VCaP (cell line): ENCODE measurements at regions not wholly inside any gene's neighbourhood (a gene's known extent, or its start where the extent isn't known, plus 50 kb on each side); places are given as distances from the start of the nearest gene placed in this dataset.
"Not testable (repeated sequence)": the region's sequence is repeated elsewhere in the genome, so short reads cannot be mapped to it uniquely, and the experiment has no call there.

Source experiments
- H3K27ac ChIP-seq: fragments of 450-650 bp; 2 replicates; pipeline ENCODE4 v1.5.1; 2017
- TF ChIP-seq, protein P1 (sequence below): fragments of 450-650 bp; conservative IDR thresholded peaks from 2 replicates; pipeline ENCODE4 v1.5.1; 2017; ENCODE audit warnings: mild to moderate bottlenecking, moderate library complexity

DNA sequence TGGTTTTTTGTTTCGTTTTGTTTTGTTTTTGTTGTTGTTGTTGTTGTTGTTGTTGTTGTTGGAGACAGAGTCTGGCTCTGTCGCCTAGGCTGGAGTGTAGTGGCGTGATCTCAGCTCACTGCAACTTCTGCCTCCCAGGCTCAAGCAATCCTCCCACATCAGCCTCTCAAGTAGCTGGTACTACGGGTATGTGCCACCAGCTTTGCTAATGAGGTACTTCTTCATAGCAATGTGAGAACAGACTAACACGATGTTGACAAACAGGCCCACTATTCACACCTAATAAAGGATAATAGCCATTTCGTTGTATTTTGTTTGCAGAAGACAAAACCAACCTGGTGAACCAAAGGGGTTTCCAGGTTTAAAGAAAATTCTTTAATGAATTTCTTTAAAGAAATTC lies 130.9 kb downstream of the DIRAS2 start:
- TF ChIP-seq, protein P1, sequence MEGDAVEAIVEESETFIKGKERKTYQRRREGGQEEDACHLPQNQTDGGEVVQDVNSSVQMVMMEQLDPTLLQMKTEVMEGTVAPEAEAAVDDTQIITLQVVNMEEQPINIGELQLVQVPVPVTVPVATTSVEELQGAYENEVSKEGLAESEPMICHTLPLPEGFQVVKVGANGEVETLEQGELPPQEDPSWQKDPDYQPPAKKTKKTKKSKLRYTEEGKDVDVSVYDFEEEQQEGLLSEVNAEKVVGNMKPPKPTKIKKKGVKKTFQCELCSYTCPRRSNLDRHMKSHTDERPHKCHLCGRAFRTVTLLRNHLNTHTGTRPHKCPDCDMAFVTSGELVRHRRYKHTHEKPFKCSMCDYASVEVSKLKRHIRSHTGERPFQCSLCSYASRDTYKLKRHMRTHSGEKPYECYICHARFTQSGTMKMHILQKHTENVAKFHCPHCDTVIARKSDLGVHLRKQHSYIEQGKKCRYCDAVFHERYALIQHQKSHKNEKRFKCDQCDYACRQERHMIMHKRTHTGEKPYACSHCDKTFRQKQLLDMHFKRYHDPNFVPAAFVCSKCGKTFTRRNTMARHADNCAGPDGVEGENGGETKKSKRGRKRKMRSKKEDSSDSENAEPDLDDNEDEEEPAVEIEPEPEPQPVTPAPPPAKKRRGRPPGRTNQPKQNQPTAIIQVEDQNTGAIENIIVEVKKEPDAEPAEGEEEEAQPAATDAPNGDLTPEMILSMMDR: no peak
- H3K27ac ChIP-seq: no peak overlapping the region

DNA sequence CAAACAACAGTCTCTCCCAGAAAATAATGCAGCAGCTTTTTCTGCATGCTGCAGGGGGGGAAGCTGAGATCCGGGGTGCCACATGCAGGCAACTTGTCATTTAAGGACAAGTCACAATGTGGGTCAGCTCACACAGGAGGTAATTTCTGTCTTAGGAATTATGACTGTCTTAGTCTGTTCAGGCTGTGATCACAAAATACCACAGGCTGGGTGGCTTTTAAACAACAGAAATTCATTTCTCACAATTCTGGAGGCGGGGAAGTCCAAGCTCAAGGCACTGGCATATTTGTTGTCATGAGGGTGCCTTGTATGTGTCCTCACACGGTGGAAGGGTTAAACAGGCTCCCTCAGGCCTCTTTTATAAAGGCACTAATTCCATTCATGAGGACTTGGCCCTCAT lies 127.7 kb downstream of the DIRAS2 start:
- H3K27ac ChIP-seq: no peak overlapping the region

DNA sequence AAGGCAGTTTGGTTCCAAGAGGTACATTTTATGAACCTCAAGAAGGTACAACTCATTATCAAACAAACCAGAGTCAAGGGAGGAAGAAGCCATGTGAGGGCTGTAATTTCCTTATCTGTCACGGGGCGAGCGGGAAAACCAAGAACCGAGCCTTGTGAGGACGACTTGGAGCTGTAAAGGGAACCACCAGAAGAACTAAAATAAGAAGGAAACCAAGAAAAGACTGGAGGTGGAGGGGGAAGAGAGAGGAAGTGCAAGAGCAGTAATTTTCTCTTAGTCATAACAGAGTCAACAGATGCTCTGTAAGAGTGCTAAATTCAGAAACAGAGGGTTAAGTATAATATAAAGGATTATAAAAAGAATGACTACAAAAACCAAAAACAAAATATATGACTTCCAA lies 127.1 kb downstream of the DIRAS2 start:
- TF ChIP-seq, protein P1: no peak
- H3K27ac ChIP-seq: peak overlapping the region; percentile 93; the same call in 1 of the 2 replicates

More for the DNA sequence above, 127.7 kb downstream of the DIRAS2 start:
- TF ChIP-seq, protein P1: no peak

DNA sequence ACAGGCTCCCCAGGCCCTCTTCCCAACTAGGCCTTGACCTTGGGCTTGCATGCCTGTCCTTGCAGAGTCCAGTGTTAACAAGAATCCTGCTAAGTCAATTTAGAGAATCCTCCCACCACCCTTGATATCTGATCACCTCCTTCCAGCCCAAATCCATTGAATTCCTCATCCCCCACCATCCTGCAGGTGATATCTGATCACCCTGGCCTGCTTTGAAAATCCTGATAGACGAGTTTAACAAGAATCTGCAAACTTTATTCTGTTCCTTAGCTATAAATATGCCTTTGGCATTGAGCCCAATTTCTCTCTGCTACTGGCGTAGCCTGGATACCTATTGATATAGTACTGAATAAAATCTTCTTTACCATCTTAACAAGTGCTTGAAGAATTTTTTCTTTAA lies 125.5 kb downstream of the DIRAS2 start:
- H3K27ac ChIP-seq: peak overlapping the region; percentile 93
- TF ChIP-seq, protein P1: no peak

DNA sequence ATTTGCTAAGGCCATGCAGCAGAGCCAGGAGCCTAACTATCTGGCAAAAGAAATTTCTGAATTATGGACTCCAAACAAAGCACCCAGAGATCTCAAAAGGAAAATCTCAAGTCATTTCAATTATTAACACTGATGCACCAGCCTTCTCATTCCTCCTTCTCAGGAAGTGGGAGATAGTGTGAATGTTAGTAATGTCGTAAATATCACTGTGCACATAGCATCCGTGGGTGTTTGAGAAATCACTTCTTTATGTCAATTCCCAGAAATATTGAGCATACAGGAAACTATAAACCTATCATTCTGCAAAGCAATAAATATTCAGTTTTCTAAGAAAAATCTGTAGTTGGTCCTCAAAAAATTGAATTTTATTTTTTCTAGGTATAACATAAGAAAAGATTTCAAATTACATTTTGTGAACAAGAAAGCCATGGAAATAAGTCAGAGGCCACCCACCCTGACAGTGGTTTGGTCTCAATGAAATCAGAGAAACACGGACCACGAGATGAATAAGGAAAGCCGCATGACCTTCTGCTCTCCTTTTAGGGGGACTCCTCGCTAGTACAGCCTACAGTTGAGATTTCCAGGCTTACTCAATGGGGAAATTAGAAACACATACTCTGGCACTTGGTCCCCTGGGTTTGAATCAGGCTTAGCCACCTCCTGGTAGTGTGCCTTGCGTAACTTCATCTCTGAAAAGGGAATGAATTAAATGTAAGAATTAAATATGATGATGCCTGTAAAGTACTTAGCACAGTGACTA lies 120.6 kb downstream of the DIRAS2 start:
- TF ChIP-seq, protein P1: no peak
- no peak overlapping the region for H3K27ac ChIP-seq

DNA sequence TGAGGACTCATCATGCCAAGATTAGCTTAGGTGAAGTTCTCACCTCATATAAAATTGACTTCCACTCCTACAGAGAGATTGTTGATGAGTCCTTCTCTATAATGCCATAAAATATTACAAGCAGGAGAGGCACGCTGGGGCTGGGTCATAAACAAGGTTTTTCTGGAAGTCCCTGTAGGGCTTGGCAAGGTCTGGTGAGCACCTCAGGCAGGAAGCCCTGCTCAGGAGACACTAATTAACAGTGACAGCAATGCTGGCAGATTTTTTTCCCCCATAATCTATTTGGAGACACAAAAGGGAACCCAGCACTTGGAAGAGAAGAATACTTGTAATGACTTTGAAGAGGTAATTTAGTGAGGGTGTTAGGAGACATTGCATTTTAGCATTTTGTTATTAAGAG lies 118.7 kb downstream of the DIRAS2 start:
- TF ChIP-seq, protein P1: no peak
- H3K27ac ChIP-seq: peak overlapping the region; percentile 11

DNA sequence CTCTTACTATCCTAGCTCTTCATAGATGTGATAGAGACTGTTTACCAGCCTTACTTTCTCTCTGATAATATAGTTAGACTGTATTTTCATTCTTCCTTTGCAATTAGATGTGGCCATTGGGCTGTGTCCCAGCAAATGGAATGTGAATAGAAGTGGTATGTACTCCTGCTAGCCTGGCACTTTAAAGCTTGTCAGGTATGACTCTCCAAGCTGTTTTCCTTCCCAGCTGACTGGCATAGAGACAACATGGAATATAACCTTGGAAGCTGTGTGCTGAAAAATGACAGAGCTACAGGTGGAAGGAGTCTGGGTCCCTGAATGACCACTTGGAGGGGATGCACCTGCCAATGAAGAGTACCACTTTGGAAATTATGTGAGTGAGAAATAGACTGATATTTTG lies 116.2 kb downstream of the DIRAS2 start:
- TF ChIP-seq, protein P1: no peak

DNA sequence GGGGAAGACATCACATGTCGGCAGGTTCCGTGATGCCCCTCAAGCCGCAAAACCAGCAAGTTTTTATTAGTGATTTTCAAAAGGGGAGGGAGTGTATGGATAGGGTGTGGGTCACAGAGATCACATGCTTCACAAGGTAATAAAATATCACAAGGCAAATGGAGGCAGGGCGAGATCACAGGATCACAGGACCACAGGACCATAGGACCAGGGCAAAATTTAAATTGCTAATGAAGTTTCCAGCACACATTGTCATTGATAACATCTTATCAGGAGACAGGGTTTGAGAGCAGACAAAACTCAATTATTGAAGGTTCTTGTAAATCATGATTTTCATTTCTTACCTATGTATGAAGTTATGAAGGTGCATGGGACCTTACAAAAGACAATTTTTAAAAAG lies 106.5 kb downstream of the DIRAS2 start:
- H3K27ac ChIP-seq: not testable (repeated sequence)

More for the DNA sequence above, 116.2 kb downstream of the DIRAS2 start:
- H3K27ac ChIP-seq: no peak overlapping the region
